HepG2 (cell line): ENCODE measurements at regions not wholly inside any gene's neighbourhood (a gene's known extent, or its start where the extent isn't known, plus 50 kb on each side); places are given as distances from the start of the nearest gene placed in this dataset.

Experiments used
- HNRNPK ChIP-seq: fragments of 200-400 bp; formaldehyde crosslinking; IDR thresholded peaks from 2 replicates; pipeline ENCODE4 v1.6.1; 2018; ENCODE audit warnings: low read length, low read depth, moderate library complexity, mild to moderate bottlenecking; ENCODE audit not compliant: poor library complexity, severe bottlenecking
- HNRNPLL ChIP-seq: fragments of 200-400 bp; formaldehyde crosslinking; IDR thresholded peaks from 2 replicates; pipeline ENCODE4 v1.6.1; 2017; ENCODE audit warnings: mild to moderate bottlenecking, low read depth, low read length; ENCODE audit not compliant: poor library complexity, severe bottlenecking
- NBN ChIP-seq: fragments of 450-650 bp; conservative IDR thresholded peaks from 2 replicates; pipeline ENCODE4 v1.6.1; 2017
- POLR2AphosphoS5 ChIP-seq: IDR thresholded peaks from 2 replicates; pipeline ENCODE4 v1.6.1; 2012; ENCODE audit warnings: low read depth, low read length
- SMC3 ChIP-seq: IDR thresholded peaks from 2 replicates; pipeline ENCODE4 v1.6.1; 2011; ENCODE audit warnings: low read length, improper control_type of control experiment
- ZFX ChIP-seq: sonication (generic); formaldehyde crosslinking; IDR thresholded peaks from 2 replicates; pipeline ENCODE4 v1.4.0; 2020; ENCODE audit warnings: mild to moderate bottlenecking, low read depth, missing genetic modification reagents, moderate library complexity
- ZNF160 ChIP-seq: sonication (generic); formaldehyde crosslinking; IDR thresholded peaks from 2 replicates; pipeline ENCODE4 v1.8.0; 2022; ENCODE audit warnings: mild to moderate bottlenecking, inconsistent platforms, missing genetic modification reagents
- TF ChIP-seq, protein P1 (sequence below): sonication (generic); formaldehyde crosslinking; IDR thresholded peaks from 2 replicates; pipeline ENCODE4 v1.5.0; 2020; ENCODE audit warnings: mild to moderate bottlenecking, missing genetic modification reagents, moderate library complexity
- TF ChIP-seq, protein P2 (sequence below), 2 experiments: sonication (generic) in 1 of 2; formaldehyde crosslinking in 1 of 2; IDR thresholded peaks; 2 replicates each; pipeline versions ENCODE4 v1.4.0 to v1.6.1; 2018 to 2020; ENCODE audit warnings: missing genetic modification reagents in 2 of 2, borderline replicate concordance in 1 of 2, low read depth in 1 of 2, mild to moderate bottlenecking in 1 of 2, missing biosample characterization in 1 of 2
- TF ChIP-seq, protein P3 (sequence below): sonication (generic); formaldehyde crosslinking; IDR thresholded peaks from 2 replicates; pipeline ENCODE4 v1.5.1; 2020; ENCODE audit warnings: mild to moderate bottlenecking, missing genetic modification reagents, moderate library complexity
- TF ChIP-seq, protein P4 (sequence below): sonication (generic); formaldehyde crosslinking; IDR thresholded peaks from 2 replicates; pipeline ENCODE4 v1.4.0; 2020; ENCODE audit warnings: mild to moderate bottlenecking, missing genetic modification reagents

DNA sequence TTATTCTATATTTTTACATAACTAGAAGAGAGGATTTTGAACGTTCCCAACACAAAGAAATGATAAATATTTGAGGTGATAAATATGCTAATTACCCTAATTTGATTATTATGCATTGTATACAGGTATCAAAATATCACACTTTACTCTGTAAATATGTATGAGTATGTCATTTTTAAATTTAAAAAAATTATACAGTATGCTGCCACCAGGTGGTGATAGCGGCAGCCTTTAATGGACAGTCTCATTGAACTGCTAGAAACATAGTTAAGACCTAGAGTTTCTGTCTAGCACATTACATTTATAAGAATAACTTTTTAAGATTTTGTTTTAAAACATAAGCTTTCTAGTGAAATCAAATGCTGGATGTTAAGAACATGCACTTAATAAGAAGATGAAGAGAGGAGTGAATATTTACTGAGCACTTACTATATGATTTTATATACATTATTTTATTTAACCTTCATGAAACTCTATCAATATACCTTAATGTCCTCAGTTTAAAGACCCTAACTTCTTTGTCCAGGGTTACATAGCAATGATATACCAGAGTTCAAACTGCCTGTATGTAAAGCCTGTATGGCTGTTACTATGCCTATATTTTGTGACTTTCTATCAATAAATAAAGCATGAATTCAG lies 207.1 kb downstream of the NUF2 start:
- TF ChIP-seq HNRNPLL (no peak), POLR2AphosphoS5 (no peak), ZNF160 (CRISPR knock-in tag) (no peak), ZFX (no peak), NBN (no peak), SMC3 (peak; percentile 37; the same call in 1 of the 2 replicates), HNRNPK (no peak)
- TF ChIP-seq, protein P1, sequence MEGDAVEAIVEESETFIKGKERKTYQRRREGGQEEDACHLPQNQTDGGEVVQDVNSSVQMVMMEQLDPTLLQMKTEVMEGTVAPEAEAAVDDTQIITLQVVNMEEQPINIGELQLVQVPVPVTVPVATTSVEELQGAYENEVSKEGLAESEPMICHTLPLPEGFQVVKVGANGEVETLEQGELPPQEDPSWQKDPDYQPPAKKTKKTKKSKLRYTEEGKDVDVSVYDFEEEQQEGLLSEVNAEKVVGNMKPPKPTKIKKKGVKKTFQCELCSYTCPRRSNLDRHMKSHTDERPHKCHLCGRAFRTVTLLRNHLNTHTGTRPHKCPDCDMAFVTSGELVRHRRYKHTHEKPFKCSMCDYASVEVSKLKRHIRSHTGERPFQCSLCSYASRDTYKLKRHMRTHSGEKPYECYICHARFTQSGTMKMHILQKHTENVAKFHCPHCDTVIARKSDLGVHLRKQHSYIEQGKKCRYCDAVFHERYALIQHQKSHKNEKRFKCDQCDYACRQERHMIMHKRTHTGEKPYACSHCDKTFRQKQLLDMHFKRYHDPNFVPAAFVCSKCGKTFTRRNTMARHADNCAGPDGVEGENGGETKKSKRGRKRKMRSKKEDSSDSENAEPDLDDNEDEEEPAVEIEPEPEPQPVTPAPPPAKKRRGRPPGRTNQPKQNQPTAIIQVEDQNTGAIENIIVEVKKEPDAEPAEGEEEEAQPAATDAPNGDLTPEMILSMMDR (CRISPR knock-in tag) = peak; percentile 33; the same call in 1 of the 2 replicates
- TF ChIP-seq, protein P2, sequence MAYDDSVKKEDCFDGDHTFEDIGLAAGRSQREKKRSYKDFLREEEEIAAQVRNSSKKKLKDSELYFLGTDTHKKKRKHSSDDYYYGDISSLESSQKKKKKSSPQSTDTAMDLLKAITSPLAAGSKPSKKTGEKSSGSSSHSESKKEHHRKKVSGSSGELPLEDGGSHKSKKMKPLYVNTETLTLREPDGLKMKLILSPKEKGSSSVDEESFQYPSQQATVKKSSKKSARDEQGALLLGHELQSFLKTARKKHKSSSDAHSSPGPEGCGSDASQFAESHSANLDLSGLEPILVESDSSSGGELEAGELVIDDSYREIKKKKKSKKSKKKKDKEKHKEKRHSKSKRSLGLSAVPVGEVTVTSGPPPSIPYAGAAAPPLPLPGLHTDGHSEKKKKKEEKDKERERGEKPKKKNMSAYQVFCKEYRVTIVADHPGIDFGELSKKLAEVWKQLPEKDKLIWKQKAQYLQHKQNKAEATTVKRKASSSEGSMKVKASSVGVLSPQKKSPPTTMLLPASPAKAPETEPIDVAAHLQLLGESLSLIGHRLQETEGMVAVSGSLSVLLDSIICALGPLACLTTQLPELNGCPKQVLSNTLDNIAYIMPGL (CRISPR knock-in tag; IDR thresholded peaks at IDR 0.05; ENCODE audit: borderline replicate concordance in 1 of 2, low read depth in 1 of 2) = no peak
- TF ChIP-seq, protein P3, sequence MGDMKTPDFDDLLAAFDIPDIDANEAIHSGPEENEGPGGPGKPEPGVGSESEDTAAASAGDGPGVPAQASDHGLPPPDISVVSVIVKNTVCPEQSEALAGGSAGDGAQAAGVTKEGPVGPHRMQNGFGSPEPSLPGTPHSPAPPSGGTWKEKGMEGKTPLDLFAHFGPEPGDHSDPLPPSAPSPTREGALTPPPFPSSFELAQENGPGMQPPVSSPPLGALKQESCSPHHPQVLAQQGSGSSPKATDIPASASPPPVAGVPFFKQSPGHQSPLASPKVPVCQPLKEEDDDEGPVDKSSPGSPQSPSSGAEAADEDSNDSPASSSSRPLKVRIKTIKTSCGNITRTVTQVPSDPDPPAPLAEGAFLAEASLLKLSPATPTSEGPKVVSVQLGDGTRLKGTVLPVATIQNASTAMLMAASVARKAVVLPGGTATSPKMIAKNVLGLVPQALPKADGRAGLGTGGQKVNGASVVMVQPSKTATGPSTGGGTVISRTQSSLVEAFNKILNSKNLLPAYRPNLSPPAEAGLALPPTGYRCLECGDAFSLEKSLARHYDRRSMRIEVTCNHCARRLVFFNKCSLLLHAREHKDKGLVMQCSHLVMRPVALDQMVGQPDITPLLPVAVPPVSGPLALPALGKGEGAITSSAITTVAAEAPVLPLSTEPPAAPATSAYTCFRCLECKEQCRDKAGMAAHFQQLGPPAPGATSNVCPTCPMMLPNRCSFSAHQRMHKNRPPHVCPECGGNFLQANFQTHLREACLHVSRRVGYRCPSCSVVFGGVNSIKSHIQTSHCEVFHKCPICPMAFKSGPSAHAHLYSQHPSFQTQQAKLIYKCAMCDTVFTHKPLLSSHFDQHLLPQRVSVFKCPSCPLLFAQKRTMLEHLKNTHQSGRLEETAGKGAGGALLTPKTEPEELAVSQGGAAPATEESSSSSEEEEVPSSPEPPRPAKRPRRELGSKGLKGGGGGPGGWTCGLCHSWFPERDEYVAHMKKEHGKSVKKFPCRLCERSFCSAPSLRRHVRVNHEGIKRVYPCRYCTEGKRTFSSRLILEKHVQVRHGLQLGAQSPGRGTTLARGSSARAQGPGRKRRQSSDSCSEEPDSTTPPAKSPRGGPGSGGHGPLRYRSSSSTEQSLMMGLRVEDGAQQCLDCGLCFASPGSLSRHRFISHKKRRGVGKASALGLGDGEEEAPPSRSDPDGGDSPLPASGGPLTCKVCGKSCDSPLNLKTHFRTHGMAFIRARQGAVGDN (CRISPR knock-in tag) = no peak
- TF ChIP-seq, protein P4, sequence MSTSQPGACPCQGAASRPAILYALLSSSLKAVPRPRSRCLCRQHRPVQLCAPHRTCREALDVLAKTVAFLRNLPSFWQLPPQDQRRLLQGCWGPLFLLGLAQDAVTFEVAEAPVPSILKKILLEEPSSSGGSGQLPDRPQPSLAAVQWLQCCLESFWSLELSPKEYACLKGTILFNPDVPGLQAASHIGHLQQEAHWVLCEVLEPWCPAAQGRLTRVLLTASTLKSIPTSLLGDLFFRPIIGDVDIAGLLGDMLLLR (CRISPR knock-in tag) = no peak
